MM.1S (cell line): ENCODE measurements at regions not wholly inside any gene's neighbourhood (a gene's known extent, or its start where the extent isn't known, plus 50 kb on each side); places are given as distances from the start of the nearest gene placed in this dataset.

Experiments used
- DNase-seq: peaks from one replicate; pipeline ENCODE4 v3.0.0-alpha.2; 2015
- H2AFZ ChIP-seq: fragments of 300-600 bp; sonication (generic); 2 replicates; pipeline ENCODE4 v1.6.0; 2016; ENCODE audit warnings: antibody characterized with exemption, low read length
- H3F3A ChIP-seq: fragments of 300-600 bp; sonication (generic); 2 replicates; pipeline ENCODE4 v1.6.1; 2016; ENCODE audit warnings: mild to moderate bottlenecking, antibody characterized with exemption, low read length, moderate library complexity, mixed read lengths; ENCODE audit not compliant: insufficient read depth
- H3K27ac ChIP-seq: fragments of 300-600 bp; sonication (generic); 2 replicates; pipeline ENCODE4 v1.5.1; 2016; ENCODE audit warnings: mild to moderate bottlenecking, low read length
- H3K27me3 ChIP-seq: fragments of 300-600 bp; sonication (generic); replicated peaks from 2 replicates; pipeline ENCODE4 v1.6.0; 2016; ENCODE audit warnings: low read length; ENCODE audit not compliant: insufficient read depth
- H3K36me3 ChIP-seq: fragments of 300-600 bp; sonication (generic); replicated peaks from 2 replicates; pipeline ENCODE4 v1.6.1; 2016; ENCODE audit warnings: mild to moderate bottlenecking, low read length, mixed read lengths; ENCODE audit not compliant: insufficient read depth
- H3K4me1 ChIP-seq: fragments of 300-600 bp; sonication (generic); 2 replicates; pipeline ENCODE4 v1.6.1; 2016; ENCODE audit warnings: low read length, mixed read lengths
- H3K4me2 ChIP-seq: fragments of 300-600 bp; sonication (generic); 2 replicates; pipeline ENCODE4 v1.6.0; 2016; ENCODE audit warnings: low read depth, low read length
- H3K4me3 ChIP-seq: fragments of 300-600 bp; sonication (generic); 2 replicates; pipeline ENCODE4 v1.5.1; 2016; ENCODE audit warnings: low read length, mixed read lengths
- H3K79me2 ChIP-seq: fragments of 300-600 bp; sonication (generic); 2 replicates; pipeline ENCODE4 v1.6.1; 2016; ENCODE audit warnings: mixed run types, low read length, mixed read lengths
- H3K9ac ChIP-seq: fragments of 300-600 bp; sonication (generic); 2 replicates; pipeline ENCODE4 v1.6.1; 2016; ENCODE audit warnings: low read length, mixed read lengths
- H3K9me2 ChIP-seq: fragments of 300-600 bp; sonication (generic); replicated peaks from 2 replicates; pipeline ENCODE4 v1.6.1; 2016; ENCODE audit warnings: mild to moderate bottlenecking, low read length, mixed read lengths; ENCODE audit not compliant: insufficient read depth
- H3K9me3 ChIP-seq: fragments of 300-600 bp; sonication (generic); replicated peaks from 2 replicates; pipeline ENCODE4 v1.6.1; 2016; ENCODE audit warnings: mild to moderate bottlenecking, low read length, mixed read lengths; ENCODE audit not compliant: insufficient read depth
- H4K20me1 ChIP-seq: fragments of 300-600 bp; sonication (generic); 2 replicates; pipeline ENCODE4 v1.6.1; 2016; ENCODE audit warnings: mild to moderate bottlenecking, low read length, moderate library complexity, mixed read lengths; ENCODE audit not compliant: insufficient read depth
- EZH2 ChIP-seq: fragments of 300-600 bp; sonication (generic); optimal IDR thresholded peaks from 2 replicates; pipeline ENCODE3; 2017; ENCODE audit warnings: low read depth, mild to moderate bottlenecking, antibody characterized with exemption, low read length, mixed read lengths
- EZH2phosphoT487 ChIP-seq: fragments of 300-600 bp; sonication (generic); IDR thresholded peaks from 2 replicates; pipeline ENCODE4 v1.6.1; 2018; ENCODE audit warnings: antibody characterized with exemption, low read length
- TF ChIP-seq, protein P1 (sequence below): fragments of 300-600 bp; sonication (generic); IDR thresholded peaks from 2 replicates; pipeline ENCODE4 v1.5.1; 2016; ENCODE audit warnings: antibody characterized with exemption, low read length, mixed read lengths

DNA sequence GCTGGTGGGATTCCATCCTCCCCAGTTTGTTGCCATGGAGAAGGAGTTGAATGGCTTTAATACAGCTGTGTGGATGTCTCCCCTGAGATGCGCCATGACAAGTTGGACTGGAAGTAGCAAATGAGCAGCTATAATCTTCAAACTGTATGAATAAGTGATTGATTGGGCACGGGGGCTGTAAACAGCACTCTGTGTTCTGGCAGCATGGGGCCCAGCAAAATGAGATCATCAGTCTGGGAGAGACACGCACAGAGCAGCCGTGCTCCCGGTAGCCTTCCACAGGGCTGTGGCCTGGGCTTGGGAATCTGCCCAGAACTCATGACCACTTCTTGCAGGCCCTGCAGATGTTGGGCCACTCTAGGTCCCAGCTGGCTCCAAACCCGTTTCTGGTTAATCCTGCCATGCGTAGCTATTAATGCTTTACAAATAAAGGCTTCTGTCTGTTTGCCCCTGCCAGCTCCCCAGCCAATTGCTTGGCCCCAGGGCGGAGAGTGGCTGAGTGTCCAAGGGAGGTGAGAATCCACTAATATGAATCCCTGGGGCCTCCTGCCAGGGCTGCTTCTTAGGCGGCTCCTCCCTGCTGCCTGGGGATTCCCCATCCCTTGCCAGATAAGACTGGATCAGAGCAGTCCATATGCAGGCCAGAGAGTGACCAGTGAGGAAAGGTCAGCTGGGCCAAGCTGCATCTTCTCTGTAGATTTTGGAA is 642.9 kb downstream of the AJAP1 start:
- no peak for DNase-seq

DNA sequence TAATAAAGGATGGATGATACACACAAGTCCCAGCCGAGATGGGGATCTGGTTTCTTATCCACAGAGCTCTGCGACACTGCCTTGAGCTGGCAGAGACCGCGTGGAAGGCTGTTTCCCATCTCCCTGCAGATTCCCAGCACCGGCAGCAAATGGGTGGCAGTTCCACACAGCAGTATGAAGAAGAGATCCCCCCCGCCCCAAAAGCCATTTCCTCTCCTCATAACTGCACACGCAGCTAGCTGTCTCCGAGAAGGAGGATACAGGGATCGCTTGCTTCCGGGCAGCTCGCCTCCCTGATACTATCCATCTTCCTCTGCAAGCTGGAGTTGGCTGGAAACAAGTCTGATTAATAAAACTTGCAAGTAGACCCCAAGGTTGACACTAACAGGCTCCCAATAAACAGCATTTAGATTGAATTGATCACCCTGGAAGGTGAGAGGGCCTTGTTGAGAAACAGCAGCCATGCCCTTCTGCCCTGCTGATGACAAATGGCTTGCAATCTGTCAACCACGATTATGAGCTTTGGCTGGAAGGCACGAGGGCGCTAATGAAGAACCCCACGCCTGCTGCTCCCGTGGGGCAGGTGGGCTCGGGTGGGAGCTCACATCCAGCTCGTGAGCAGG is 642.3 kb downstream of the AJAP1 start:
- Histone ChIP-seq H4K20me1 (no peaks in the 10 kb centered on the region), H3K36me3 (no peaks in the 10 kb centered on the region), H3K9ac (no peak overlapping the region), H3K27ac (no peak overlapping the region), H3K9me3 (no peaks in the 10 kb centered on the region), H3K9me2 (no peaks in the 10 kb centered on the region), H3K4me1 (no peaks in the 10 kb centered on the region), H3K27me3 (peaks cover 85% of the 10 kb centered on the region), H3K4me2 (no peak overlapping the region), H3K79me2 (no peaks in the 10 kb centered on the region), H3F3A (no peaks in the 10 kb centered on the region), H3K4me3 (no peak overlapping the region), H2AFZ (no peak overlapping the region)
- TF ChIP-seq, protein P1, sequence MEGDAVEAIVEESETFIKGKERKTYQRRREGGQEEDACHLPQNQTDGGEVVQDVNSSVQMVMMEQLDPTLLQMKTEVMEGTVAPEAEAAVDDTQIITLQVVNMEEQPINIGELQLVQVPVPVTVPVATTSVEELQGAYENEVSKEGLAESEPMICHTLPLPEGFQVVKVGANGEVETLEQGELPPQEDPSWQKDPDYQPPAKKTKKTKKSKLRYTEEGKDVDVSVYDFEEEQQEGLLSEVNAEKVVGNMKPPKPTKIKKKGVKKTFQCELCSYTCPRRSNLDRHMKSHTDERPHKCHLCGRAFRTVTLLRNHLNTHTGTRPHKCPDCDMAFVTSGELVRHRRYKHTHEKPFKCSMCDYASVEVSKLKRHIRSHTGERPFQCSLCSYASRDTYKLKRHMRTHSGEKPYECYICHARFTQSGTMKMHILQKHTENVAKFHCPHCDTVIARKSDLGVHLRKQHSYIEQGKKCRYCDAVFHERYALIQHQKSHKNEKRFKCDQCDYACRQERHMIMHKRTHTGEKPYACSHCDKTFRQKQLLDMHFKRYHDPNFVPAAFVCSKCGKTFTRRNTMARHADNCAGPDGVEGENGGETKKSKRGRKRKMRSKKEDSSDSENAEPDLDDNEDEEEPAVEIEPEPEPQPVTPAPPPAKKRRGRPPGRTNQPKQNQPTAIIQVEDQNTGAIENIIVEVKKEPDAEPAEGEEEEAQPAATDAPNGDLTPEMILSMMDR = no peak
- TF ChIP-seq EZH2 = no peak
- no peak for TF ChIP-seq EZH2phosphoT487
- DNase-seq = no peak

More for the DNA sequence above, 642.9 kb downstream of the AJAP1 start:
- TF ChIP-seq EZH2 = no peak
- TF ChIP-seq EZH2phosphoT487 = no peak
- TF ChIP-seq, protein P1 = no peak
- H3K27ac ChIP-seq = no peak overlapping the region
- H3K4me1 ChIP-seq = no peaks in the 10 kb centered on the region
- H3K9me3 ChIP-seq = no peaks in the 10 kb centered on the region
- H3K27me3 ChIP-seq = peaks cover 85% of the 10 kb centered on the region
- H3K79me2 ChIP-seq = no peaks in the 10 kb centered on the region
- no peak overlapping the region for H3K4me3 ChIP-seq
- H3K36me3 ChIP-seq = no peaks in the 10 kb centered on the region
- H4K20me1 ChIP-seq = no peaks in the 10 kb centered on the region
- H3K9me2 ChIP-seq = no peaks in the 10 kb centered on the region
- no peak overlapping the region for H3K9ac ChIP-seq
- H3F3A ChIP-seq = no peaks in the 10 kb centered on the region
- no peak overlapping the region for H2AFZ ChIP-seq
- no peak overlapping the region for H3K4me2 ChIP-seq

DNA sequence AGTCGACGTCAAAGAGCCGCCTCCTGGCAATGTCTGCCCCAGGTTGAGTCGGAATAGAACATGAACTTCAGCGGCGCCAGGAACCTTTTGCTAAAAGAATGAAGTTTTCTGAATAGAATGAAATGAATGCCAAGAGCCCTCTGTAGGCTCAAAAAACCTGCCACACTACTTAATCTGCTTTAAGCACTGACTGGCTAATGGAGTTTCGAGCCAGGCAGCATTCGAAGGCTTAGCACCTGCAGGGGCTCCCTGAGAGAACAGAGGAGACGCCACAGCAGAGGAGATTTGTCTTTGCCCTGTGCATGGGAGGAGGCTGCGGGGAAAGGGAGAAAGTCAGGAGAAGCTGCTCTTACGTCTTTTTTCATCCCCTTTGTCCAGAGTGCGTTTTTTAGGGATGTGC is 641.7 kb downstream of the AJAP1 start:
- Histone ChIP-seq H3K79me2 (no peaks in the 10 kb centered on the region), H3K4me1 (no peaks in the 10 kb centered on the region), H3K9me3 (no peaks in the 10 kb centered on the region), H3K27ac (no peak overlapping the region), H3K9ac (no peak overlapping the region), H4K20me1 (no peaks in the 10 kb centered on the region), H3K4me3 (no peak overlapping the region), H3F3A (no peaks in the 10 kb centered on the region), H3K9me2 (no peaks in the 10 kb centered on the region), H3K27me3 (peaks cover 83% of the 10 kb centered on the region), H3K36me3 (no peaks in the 10 kb centered on the region), H3K4me2 (no peak overlapping the region), H2AFZ (no peak overlapping the region)
- TF ChIP-seq, protein P1 = no peak
- 0 out of 2 replicates have a peak, but pooled peaks have one; percentile 32 for TF ChIP-seq EZH2phosphoT487
- no peak for DNase-seq
